B cell (primary cell): ENCODE measurements at regions not wholly inside any gene's neighbourhood (a gene's known extent, or its start where the extent isn't known, plus 50 kb on each side); places are given as distances from the start of the nearest gene placed in this dataset.

Experiments
- CTCF ChIP-seq: fragments of 200-600 bp; IDR thresholded peaks from one replicate; pipeline ENCODE4 v1.8.0; 2022; ENCODE audit warnings: antibody characterized with exemption, mild to moderate bottlenecking
- EZH2 ChIP-seq: IDR thresholded peaks from 2 replicates; pipeline ENCODE4 v1.6.1; 2012; ENCODE audit warnings: borderline replicate concordance, low read depth, mild to moderate bottlenecking, moderate library complexity, low read length; ENCODE audit not compliant: insufficient read depth, poor library complexity, severe bottlenecking

GRCh38 chr2:8491296-8492027 lies 190.4 kb upstream of the ID2 start:
- TF ChIP-seq CTCF (no peak), EZH2 (no peak)
